PC-3 (cell line): ENCODE measurements at regions not wholly inside any gene's neighbourhood (a gene's known extent, or its start where the extent isn't known, plus 50 kb on each side); places are given as distances from the start of the nearest gene placed in this dataset.

Source experiments
- ATAC-seq: fragments of 200-7000 bp; cut with Tn5 transposase; 2 replicates; pipeline ENCODE4 v1.9.1; 2020; ENCODE audit warnings: mild to moderate bottlenecking, moderate library complexity
- BruUV-seq: library from RNA; stranded (reverse); fragments of 400-500 nt; replicated peaks from 2 replicates; lab custom pipeline; 2021; lab: Mats Ljungman, UMichigan
- CTCF ChIA-PET: fragments of 300-600 bp; sonication (Branson Sonifier 250); formaldehyde crosslinking; loops from one replicate; lab custom pipeline; 2022; ENCODE audit warnings: antibody characterized with exemption; lab: Charles Lee
- POLR2A ChIA-PET: fragments of 300-600 bp; sonication (Branson Sonifier 250); formaldehyde crosslinking; loops from one replicate; lab custom pipeline; 2022; ENCODE audit warnings: antibody characterized with exemption; ENCODE audit not compliant: unreplicated experiment; lab: Charles Lee
- DNase-seq: peaks from one replicate; pipeline ENCODE4 v3.0.0-alpha.2; 2015
- H2AFZ ChIP-seq: fragments of 300-600 bp; sonication (generic); 2 replicates; pipeline ENCODE4 v1.6.0; 2016; ENCODE audit warnings: antibody characterized with exemption, low read length
- H3F3A ChIP-seq: fragments of 300-600 bp; sonication (generic); one replicate; pipeline ENCODE4 v1.6.0; 2017; ENCODE audit warnings: antibody characterized with exemption, low read length, control low read depth, mild to moderate bottlenecking; ENCODE audit not compliant: unreplicated experiment
- H3K27ac ChIP-seq: fragments of 300-600 bp; sonication (generic); 2 replicates; pipeline ENCODE4 v1.5.1; 2016; ENCODE audit warnings: mild to moderate bottlenecking, low read length
- H3K27me3 ChIP-seq: fragments of 300-600 bp; sonication (generic); 2 replicates; pipeline ENCODE4 v1.6.1; 2016; ENCODE audit warnings: low read length, mixed read lengths
- H3K36me3 ChIP-seq: fragments of 300-600 bp; sonication (generic); 2 replicates; pipeline ENCODE4 v1.6.1; 2016; ENCODE audit warnings: low read depth, mixed run types, low read length, mixed read lengths
- H3K4me1 ChIP-seq: fragments of 300-600 bp; sonication (generic); 2 replicates; pipeline ENCODE4 v1.5.1; 2016; ENCODE audit warnings: low read length; ENCODE audit not compliant: insufficient read depth
- H3K4me2 ChIP-seq: fragments of 300-600 bp; sonication (generic); 2 replicates; pipeline ENCODE4 v1.6.0; 2016; ENCODE audit warnings: low read length
- H3K4me3 ChIP-seq: fragments of 300-600 bp; sonication (generic); 2 replicates; pipeline ENCODE4 v1.5.1; 2016; ENCODE audit warnings: mild to moderate bottlenecking, low read length, mixed read lengths
- H3K79me2 ChIP-seq: fragments of 300-600 bp; sonication (generic); 2 replicates; pipeline ENCODE4 v1.6.1; 2017; ENCODE audit warnings: low read length, mixed read lengths
- H3K9ac ChIP-seq: fragments of 300-600 bp; sonication (generic); 2 replicates; pipeline ENCODE4 v1.6.0; 2016; ENCODE audit warnings: mild to moderate bottlenecking, low read length
- H3K9me2 ChIP-seq: fragments of 300-600 bp; sonication (generic); replicated peaks from 2 replicates; pipeline ENCODE4 v1.6.1; 2016; ENCODE audit warnings: mixed run types, low read length, mixed read lengths
- H3K9me3 ChIP-seq: fragments of 300-600 bp; sonication (generic); 2 replicates; pipeline ENCODE4 v1.6.1; 2016; ENCODE audit warnings: low read length, mixed read lengths
- H4K20me1 ChIP-seq: fragments of 300-600 bp; sonication (generic); 2 replicates; pipeline ENCODE4 v1.6.1; 2016; ENCODE audit warnings: low read length, mixed read lengths
- CTCF ChIP-seq: fragments of 300-600 bp; sonication (generic); conservative IDR thresholded peaks from 2 replicates; pipeline ENCODE4 v1.5.1; 2017; ENCODE audit warnings: antibody characterized with exemption, low read depth, mild to moderate bottlenecking, low read length
- EZH2 ChIP-seq: fragments of 300-600 bp; sonication (generic); IDR thresholded peaks from one replicate; pipeline ENCODE4 v1.6.1; 2017; ENCODE audit warnings: antibody characterized with exemption, mild to moderate bottlenecking, low read length; ENCODE audit not compliant: unreplicated experiment
- EZH2phosphoT487 ChIP-seq: fragments of 300-600 bp; sonication (generic); IDR thresholded peaks from 2 replicates; pipeline ENCODE4 v1.6.1; 2018; ENCODE audit warnings: mild to moderate bottlenecking, antibody characterized with exemption, low read length, borderline replicate concordance
- intact Hi-C: fragments of 100-400 bp; cut with micrococcal nuclease; formaldehyde crosslinking; loops from 2 replicates; pipeline ENCODE4 v1.9.0; 2023

GRCh38 chr16:48950184-48950583 lies 331.5 kb downstream of the CBLN1 start:
- Histone ChIP-seq H2AFZ (no peak overlapping the region), H3K27ac (peak overlapping the region; percentile 4; the same call in 1 of the 2 replicates), H4K20me1 (no peaks in the 10 kb centered on the region), H3K79me2 (no peaks in the 10 kb centered on the region), H3K36me3 (no peaks in the 10 kb centered on the region), H3K9me3 (no peaks in the 10 kb centered on the region), H3K9me2 (no peaks in the 10 kb centered on the region), H3K9ac (no peak overlapping the region), H3K4me2 (peak overlapping the region; percentile 41; the same call in 1 of the 2 replicates), H3K4me1 (peaks cover 13% of the 10 kb centered on the region), H3K4me3 (no peak overlapping the region), H3F3A (no peaks in the 10 kb centered on the region), H3K27me3 (no peaks in the 10 kb centered on the region)
- ATAC-seq (peak; percentile 53), DNase-seq (peak; percentile 63)
- ChIA-PET POLR2A (interaction anchor here (0.5 kb wide), 1 partner anchor 38 kb away, joined by 3 read pairs; no protein-coding TSS in a partner anchor), CTCF (no interaction called here)
- TF ChIP-seq EZH2phosphoT487 (no peak), EZH2 (no peak), CTCF (no peak)
- BruUV-seq = no TSS peak
- intact Hi-C loops = no loop called here

GRCh38 chr16:48949636-48950035 lies 332.0 kb downstream of the CBLN1 start:
- no TSS peak for BruUV-seq
- H3K9me2 ChIP-seq = no peaks in the 10 kb centered on the region

More at GRCh38 chr16:48949636-48950035, 332.0 kb downstream of the CBLN1 start:
- 0 out of 2 replicates have a peak overlapping the region, but pooled peaks have one; percentile 45 for H2AFZ ChIP-seq
- CTCF ChIA-PET = no interaction called here
- no peak for TF ChIP-seq EZH2
- no peak for TF ChIP-seq CTCF
- no peak for TF ChIP-seq EZH2phosphoT487
- intact Hi-C loops = no loop called here
- no peaks in the 10 kb centered on the region for H3K27me3 ChIP-seq
- no peaks in the 10 kb centered on the region for H3F3A ChIP-seq
- POLR2A ChIA-PET = interaction anchor here (0.5 to 0.7 kb wide), 2 partner anchors 35 to 38 kb away, joined by 3 read pairs; no protein-coding TSS in a partner anchor
- no peaks in the 10 kb centered on the region for H3K36me3 ChIP-seq
- DNase-seq (peak; percentile 57), ATAC-seq (peak; percentile 65)
- no peaks in the 10 kb centered on the region for H4K20me1 ChIP-seq
- H3K9ac ChIP-seq = no peak overlapping the region
- H3K4me3 ChIP-seq = no peak overlapping the region
- peak overlapping the region; percentile 4; the same call in 1 of the 2 replicates for H3K27ac ChIP-seq
- no peaks in the 10 kb centered on the region for H3K9me3 ChIP-seq
- no peaks in the 10 kb centered on the region for H3K79me2 ChIP-seq
- peak overlapping the region; percentile 41; the same call in 1 of the 2 replicates for H3K4me2 ChIP-seq
- H3K4me1 ChIP-seq = peaks cover 13% of the 10 kb centered on the region
